ENCODE measurements at regions not wholly inside any gene's neighbourhood (a gene's known extent, or its start where the extent isn't known, plus 50 kb on each side); places are given as distances from the start of the nearest gene placed in this dataset.

GRCh38 chr22:36088292-36088691 lies 59.7 kb upstream of the RBFOX2 start:
- no peak for TF ChIP-seq CTCF (conservative IDR thresholded peaks at IDR 0.05; ENCODE audit: low read length)
- no peak for TF ChIP-seq EZH2phosphoT487 (IDR thresholded peaks at IDR 0.05; ENCODE audit: borderline replicate concordance, low read depth, low read length)
